SK-N-SH treated with all-trans-retinoic acid at 6 μM for 48 hours (cell line): ENCODE measurements at regions not wholly inside any gene's neighbourhood (a gene's known extent, or its start where the extent isn't known, plus 50 kb on each side); places are given as distances from the start of the nearest gene placed in this dataset.

Experiments
- ATAC-seq: fragments of 200-7000 bp; cut with Tn5 transposase; 3 replicates; pipeline ENCODE4 v1.9.1; 2020; ENCODE audit warnings: mild to moderate bottlenecking, moderate library complexity
- ARNTL ChIP-seq: fragments of 450-650 bp; formaldehyde crosslinking; IDR thresholded peaks from 2 replicates; pipeline ENCODE4 v1.5.0; 2020; ENCODE audit warnings: low read depth, mild to moderate bottlenecking, moderate library complexity, borderline replicate concordance
- BACH2 ChIP-seq: fragments of 250-450 bp; sonication (Bioruptor Pico); IDR thresholded peaks from 2 replicates; pipeline ENCODE4 v1.9.0; 2021; ENCODE audit warnings: mild to moderate bottlenecking, borderline replicate concordance
- CREB5 ChIP-seq: fragments of 250-450 bp; sonication (Bioruptor Pico); IDR thresholded peaks from 2 replicates; pipeline ENCODE4 v1.5.1; 2020; ENCODE audit warnings: low read depth, mild to moderate bottlenecking, moderate library complexity
- CSDC2 ChIP-seq: fragments of 250-450 bp; sonication (Bioruptor Pico); IDR thresholded peaks from 2 replicates; pipeline ENCODE4 v1.5.0; 2020; ENCODE audit warnings: mild to moderate bottlenecking, moderate library complexity
- CSRNP3 ChIP-seq: fragments of 250-450 bp; sonication (Bioruptor Pico); IDR thresholded peaks from 2 replicates; pipeline ENCODE4 v1.5.1; 2021; ENCODE audit warnings: mild to moderate bottlenecking, moderate library complexity
- ESRRG ChIP-seq: fragments of 250-450 bp; sonication (Bioruptor Pico); IDR thresholded peaks from 2 replicates; pipeline ENCODE4 v1.6.1; 2021; ENCODE audit warnings: mild to moderate bottlenecking
- GLIS3 ChIP-seq: fragments of 250-450 bp; sonication (Bioruptor Pico); IDR thresholded peaks from 2 replicates; pipeline ENCODE4 v1.5.0; 2020; ENCODE audit warnings: mild to moderate bottlenecking, moderate library complexity
- ISL1 ChIP-seq: fragments of 250-450 bp; sonication (Bioruptor Pico); IDR thresholded peaks from 2 replicates; pipeline ENCODE4 v2.1.2; 2022; ENCODE audit warnings: mild to moderate bottlenecking, moderate library complexity
- OSR1 ChIP-seq: fragments of 250-450 bp; sonication (Bioruptor Pico); IDR thresholded peaks from 2 replicates; pipeline ENCODE4 v1.8.0; 2022; ENCODE audit warnings: moderate library complexity, mild to moderate bottlenecking, inconsistent platforms
- PATZ1 ChIP-seq: fragments of 250-450 bp; sonication (Bioruptor Pico); IDR thresholded peaks from 2 replicates; pipeline ENCODE4 v1.8.0; 2020; ENCODE audit warnings: mild to moderate bottlenecking, moderate library complexity, borderline replicate concordance
- POU6F1 ChIP-seq: fragments of 250-450 bp; sonication (Bioruptor Pico); IDR thresholded peaks from 2 replicates; pipeline ENCODE4 v1.8.0; 2021; ENCODE audit warnings: low read depth, mild to moderate bottlenecking, moderate library complexity, borderline replicate concordance
- RARB ChIP-seq: fragments of 250-450 bp; sonication (Bioruptor Pico); IDR thresholded peaks from 2 replicates; pipeline ENCODE4 v1.8.0; 2021; ENCODE audit warnings: mild to moderate bottlenecking, moderate library complexity
- SNAI2 ChIP-seq: fragments of 250-450 bp; sonication (Bioruptor Pico); IDR thresholded peaks from 2 replicates; pipeline ENCODE4 v1.5.0; 2020; ENCODE audit warnings: mild to moderate bottlenecking, moderate library complexity
- TCF4 ChIP-seq: fragments of 250-450 bp; sonication (Bioruptor Pico); IDR thresholded peaks from 2 replicates; pipeline ENCODE4 v1.8.0; 2021; ENCODE audit warnings: mild to moderate bottlenecking, moderate library complexity, borderline replicate concordance
- TOX ChIP-seq: fragments of 250-450 bp; sonication (Bioruptor Pico); IDR thresholded peaks from 2 replicates; pipeline ENCODE4 v1.8.0; 2021; ENCODE audit warnings: mild to moderate bottlenecking, moderate library complexity, borderline replicate concordance
- TSHZ2 ChIP-seq: fragments of 250-450 bp; sonication (Bioruptor Pico); IDR thresholded peaks from 2 replicates; pipeline ENCODE4 v1.5.0; 2020; ENCODE audit warnings: mild to moderate bottlenecking, moderate library complexity
- ZC3H10 ChIP-seq: fragments of 250-450 bp; sonication (Bioruptor Pico); IDR thresholded peaks from 2 replicates; pipeline ENCODE4 v1.5.1; 2021; ENCODE audit warnings: mild to moderate bottlenecking, moderate library complexity
- ZFP3 ChIP-seq: fragments of 250-450 bp; sonication (Bioruptor Pico); IDR thresholded peaks from 2 replicates; pipeline ENCODE4 v1.5.0; 2020; ENCODE audit warnings: mild to moderate bottlenecking, moderate library complexity
- ZFP30 ChIP-seq: fragments of 450-650 bp; formaldehyde crosslinking; IDR thresholded peaks from 2 replicates; pipeline ENCODE4 v1.5.0; 2022; ENCODE audit warnings: mild to moderate bottlenecking, moderate library complexity
- ZNF565 ChIP-seq: fragments of 450-650 bp; formaldehyde crosslinking; conservative IDR thresholded peaks from 2 replicates; pipeline ENCODE4 v1.5.0; 2020; ENCODE audit warnings: low read depth, mild to moderate bottlenecking, moderate library complexity
- ZNF70 ChIP-seq: fragments of 450-650 bp; formaldehyde crosslinking; IDR thresholded peaks from 2 replicates; pipeline ENCODE4 v1.5.0; 2020; ENCODE audit warnings: mild to moderate bottlenecking, moderate library complexity
- ZNF8 ChIP-seq: fragments of 450-650 bp; formaldehyde crosslinking; IDR thresholded peaks from 2 replicates; pipeline ENCODE4 v1.5.0; 2020; ENCODE audit warnings: mild to moderate bottlenecking, moderate library complexity

GRCh38 chr4:182062458-182062857 is 180.7 kb upstream of the TENM3 start (continued):
- TF ChIP-seq ZNF8 (no peak), OSR1 (CRISPR knock-in tag) (no peak), ZNF70 (CRISPR knock-in tag) (no peak), BACH2 (CRISPR knock-in tag) (no peak)

GRCh38 chr4:182062936-182063335 is 180.3 kb upstream of the TENM3 start:
- peak; percentile 89 for ATAC-seq
- TF ChIP-seq ZFP30 (CRISPR knock-in tag) = no peak
- no peak for TF ChIP-seq CSRNP3
- no peak for TF ChIP-seq PATZ1 (CRISPR knock-in tag)
- TF ChIP-seq ESRRG (CRISPR knock-in tag) = no peak
- no peak for TF ChIP-seq TOX
- peak; percentile 48; the same call in 1 of the 2 replicates for TF ChIP-seq ISL1 (CRISPR knock-in tag)

GRCh38 chr4:182063651-182064050 is 179.6 kb upstream of the TENM3 start:
- TF ChIP-seq ISL1 (CRISPR knock-in tag) (no peak), SNAI2 (no peak), TOX (no peak), TCF4 (no peak), ARNTL (CRISPR knock-in tag) (no peak), CREB5 (no peak), ESRRG (CRISPR knock-in tag) (no peak), CSDC2 (CRISPR knock-in tag) (no peak), OSR1 (CRISPR knock-in tag) (no peak), ZNF70 (CRISPR knock-in tag) (no peak), ZNF8 (no peak)

GRCh38 chr4:182065255-182065654 is 177.9 kb upstream of the TENM3 start:
- no peak for ATAC-seq

More at GRCh38 chr4:182063651-182064050, 179.6 kb upstream of the TENM3 start:
- no peak for ATAC-seq

More at GRCh38 chr4:182065255-182065654, 177.9 kb upstream of the TENM3 start:
- TF ChIP-seq CSRNP3 = no peak
- no peak for TF ChIP-seq POU6F1
- no peak for TF ChIP-seq ZNF8
- TF ChIP-seq BACH2 (CRISPR knock-in tag) = no peak
- TF ChIP-seq TSHZ2 (CRISPR knock-in tag) = no peak
- TF ChIP-seq TCF4 = no peak
- TF ChIP-seq ZC3H10 (CRISPR knock-in tag) = no peak
- no peak for TF ChIP-seq ZFP3 (CRISPR knock-in tag)
- TF ChIP-seq ISL1 (CRISPR knock-in tag) = no peak
- no peak for TF ChIP-seq ZNF565 (CRISPR knock-in tag)
- no peak for TF ChIP-seq GLIS3 (CRISPR knock-in tag)
- TF ChIP-seq ZNF70 (CRISPR knock-in tag) = no peak
- TF ChIP-seq RARB (CRISPR knock-in tag) = no peak
- no peak for TF ChIP-seq ZFP30 (CRISPR knock-in tag)
- TF ChIP-seq TOX = no peak
- no peak for TF ChIP-seq ESRRG (CRISPR knock-in tag)
